ENCODE measurements at regions not wholly inside any gene's neighbourhood (a gene's known extent, or its start where the extent isn't known, plus 50 kb on each side); places are given as distances from the start of the nearest gene placed in this dataset.
A peak's percentile ranks its signal among the peaks of the same experiment; 100 is the strongest.

GRCh38 chr3:167895178-167895577 is 159.7 kb downstream of the SERPINI1 start:
- DNase-seq = no peak

GRCh38 chr3:167892205-167892604 is 156.7 kb downstream of the SERPINI1 start:
- DNase-seq = no peak

GRCh38 chr3:167887096-167887495 is 151.6 kb downstream of the SERPINI1 start:
- DNase-seq = no peak

- DNase-seq = no peak
Observed at GRCh38 chr3:167886690-167887089, 151.2 kb downstream of the SERPINI1 start.

GRCh38 chr3:167885277-167885676 is 149.8 kb downstream of the SERPINI1 start:
- no peak for DNase-seq

GRCh38 chr3:167884481-167884880 is 149.0 kb downstream of the SERPINI1 start:
- no peak for DNase-seq

- DNase-seq = no peak
Observed at GRCh38 chr3:167883452-167883851, 147.9 kb downstream of the SERPINI1 start.

GRCh38 chr3:167882057-167882667 is 146.6 kb downstream of the SERPINI1 start:
- peak; percentile 72 to 82 for DNase-seq

GRCh38 chr3:167880183-167880582 is 144.7 kb downstream of the SERPINI1 start:
- no peak for DNase-seq

- peak; percentile 40 to 69 for DNase-seq
Observed at GRCh38 chr3:167876620-167877281, 141.2 kb downstream of the SERPINI1 start.

Data from Kasumi-1 (cell line).